Astrocyte (in vitro differentiated cells and primary cell): ENCODE measurements at regions not wholly inside any gene's neighbourhood (a gene's known extent, or its start where the extent isn't known, plus 50 kb on each side); places are given as distances from the start of the nearest gene placed in this dataset.

ENCODE experiments used
- DNase-seq: peaks from one replicate; pipeline ENCODE4 v3.0.0-alpha.2; 2010; ENCODE audit warnings: low read depth
- FAIRE-seq: peaks from 2 replicates; lab custom pipeline; 2011; peaks lifted over from hg19 to GRCh38; lab: Jason Lieb, UNC
- H2AFZ ChIP-seq: 2 replicates; pipeline ENCODE4 v1.6.0; 2012; ENCODE audit warnings: low read depth, low read length, inconsistent platforms
- H3K27ac ChIP-seq: 2 replicates; pipeline ENCODE4 v1.5.1; 2011; ENCODE audit warnings: low read depth, low read length, inconsistent platforms
- H3K27me3 ChIP-seq: 2 replicates; pipeline ENCODE4 v1.6.0; 2011; ENCODE audit warnings: low read length, inconsistent platforms; ENCODE audit not compliant: insufficient read depth
- H3K36me3 ChIP-seq: 2 replicates; pipeline ENCODE4 v1.5.1; 2011; ENCODE audit warnings: low read length, inconsistent platforms; ENCODE audit not compliant: insufficient read depth
- H3K4me1 ChIP-seq: 2 replicates; pipeline ENCODE4 v1.5.1; 2011; ENCODE audit warnings: low read length, inconsistent platforms; ENCODE audit not compliant: insufficient read depth
- H3K4me2 ChIP-seq: 2 replicates; pipeline ENCODE4 v1.6.0; 2012; ENCODE audit warnings: low read length, inconsistent platforms
- H3K4me3 ChIP-seq: 2 replicates; pipeline ENCODE4 v1.5.1; 2011; ENCODE audit warnings: low read depth, mild to moderate bottlenecking, low read length, inconsistent platforms; ENCODE audit not compliant: insufficient read depth
- H3K79me2 ChIP-seq: 2 replicates; pipeline ENCODE4 v1.6.0; 2012; ENCODE audit warnings: mild to moderate bottlenecking, low read length, inconsistent platforms; ENCODE audit not compliant: insufficient read depth
- H3K9ac ChIP-seq: 2 replicates; pipeline ENCODE4 v1.6.0; 2012; ENCODE audit warnings: mild to moderate bottlenecking, low read length, inconsistent platforms
- H3K9me3 ChIP-seq: 2 replicates; pipeline ENCODE4 v1.5.1; 2012; ENCODE audit warnings: low read depth, mild to moderate bottlenecking, low read length, inconsistent platforms; ENCODE audit not compliant: insufficient read depth
- H4K20me1 ChIP-seq: 2 replicates; pipeline ENCODE4 v1.6.0; 2012; ENCODE audit warnings: low read length, inconsistent platforms; ENCODE audit not compliant: insufficient read depth
- H3K27ac Mint-ChIP-seq: one replicate; pipeline ENCODE4 v1.8.0; 2021; ENCODE audit warnings: mild to moderate bottlenecking, mixed read lengths; ENCODE audit not compliant: unreplicated experiment
- H3K27me3 Mint-ChIP-seq: one replicate; pipeline ENCODE4 v1.8.0; 2021; ENCODE audit warnings: low read depth, mixed read lengths; ENCODE audit not compliant: unreplicated experiment
- H3K36me3 Mint-ChIP-seq: one replicate; pipeline ENCODE4 v1.8.0; 2021; ENCODE audit warnings: low read depth, mixed read lengths; ENCODE audit not compliant: unreplicated experiment
- H3K4me1 Mint-ChIP-seq: one replicate; pipeline ENCODE4 v1.8.0; 2021; ENCODE audit warnings: low read depth, mixed read lengths; ENCODE audit not compliant: unreplicated experiment
- H3K4me3 Mint-ChIP-seq: one replicate; pipeline ENCODE4 v1.8.0; 2021; ENCODE audit warnings: mild to moderate bottlenecking, moderate library complexity, mixed read lengths; ENCODE audit not compliant: unreplicated experiment
- H3K9me3 Mint-ChIP-seq: one replicate; pipeline ENCODE4 v1.8.0; 2021; ENCODE audit warnings: mild to moderate bottlenecking, mixed read lengths; ENCODE audit not compliant: unreplicated experiment
- CTCF ChIP-seq: IDR thresholded peaks from 2 replicates; pipeline ENCODE4 v1.5.1; 2011; ENCODE audit warnings: low read depth, mild to moderate bottlenecking, inconsistent platforms, low read length, moderate library complexity; ENCODE audit not compliant: insufficient read depth
- EZH2 ChIP-seq: IDR thresholded peaks from 2 replicates; pipeline ENCODE4 v1.6.1; 2012; ENCODE audit warnings: mild to moderate bottlenecking, low read length, inconsistent platforms; ENCODE audit not compliant: insufficient read depth

GRCh38 chr12:118467641-118468305 is 91.4 kb downstream of the SUDS3 start:
- H3K4me1 ChIP-seq = no peaks in the 10 kb centered on the region
- no peak overlapping the region for H3K4me2 ChIP-seq
- no peaks in the 10 kb centered on the region for H3K36me3 Mint-ChIP-seq
- H3K4me3 ChIP-seq = no peak overlapping the region
- no peak overlapping the region for H2AFZ ChIP-seq
- peaks cover 4% of the 10 kb centered on the region for H3K9me3 Mint-ChIP-seq
- FAIRE-seq = no peak
- no peak overlapping the region for H3K27ac Mint-ChIP-seq
- H3K9me3 ChIP-seq = peaks cover 8% of the 10 kb centered on the region
- no peaks in the 10 kb centered on the region for H3K36me3 ChIP-seq
- DNase-seq = no peak
- no peak overlapping the region for H3K4me3 Mint-ChIP-seq
- no peaks in the 10 kb centered on the region for H3K27me3 ChIP-seq
- no peaks in the 10 kb centered on the region for H3K4me1 Mint-ChIP-seq
- no peak overlapping the region for H3K9ac ChIP-seq
- no peak overlapping the region for H3K27ac ChIP-seq
- TF ChIP-seq CTCF (no peak), EZH2 (no peak)
- H4K20me1 ChIP-seq = no peaks in the 10 kb centered on the region
- no peaks in the 10 kb centered on the region for H3K27me3 Mint-ChIP-seq
- no peaks in the 10 kb centered on the region for H3K79me2 ChIP-seq

- H4K20me1 ChIP-seq = no peaks in the 10 kb centered on the region
- no peaks in the 10 kb centered on the region for H3K27me3 ChIP-seq
- no peak for TF ChIP-seq CTCF
- no peak for TF ChIP-seq EZH2
- Mint-ChIP-seq H3K27me3 (peaks cover 1% of the 10 kb centered on the region), H3K4me3 (no peak overlapping the region), H3K36me3 (no peaks in the 10 kb centered on the region), H3K27ac (no peak overlapping the region), H3K9me3 (peaks cover 2% of the 10 kb centered on the region), H3K4me1 (no peaks in the 10 kb centered on the region)
- no peak overlapping the region for H2AFZ ChIP-seq
- H3K27ac ChIP-seq = no peak overlapping the region
- H3K9ac ChIP-seq = no peak overlapping the region
- DNase-seq (no peak), FAIRE-seq (no peak)
- H3K36me3 ChIP-seq = no peaks in the 10 kb centered on the region
- H3K79me2 ChIP-seq = no peaks in the 10 kb centered on the region
- no peak overlapping the region for H3K4me2 ChIP-seq
- H3K4me3 ChIP-seq = no peak overlapping the region
- no peaks in the 10 kb centered on the region for H3K4me1 ChIP-seq
- peaks cover 8% of the 10 kb centered on the region for H3K9me3 ChIP-seq
These were observed 96.6 kb downstream of the SUDS3 start for GRCh38 chr12:118472940-118473339.

GRCh38 chr12:118480235-118480634 is 103.9 kb downstream of the SUDS3 start:
- no peak overlapping the region for H3K4me3 ChIP-seq
- Mint-ChIP-seq H3K36me3 (no peaks in the 10 kb centered on the region), H3K27ac (no peak overlapping the region), H3K4me1 (no peaks in the 10 kb centered on the region), H3K27me3 (peaks cover 6% of the 10 kb centered on the region), H3K4me3 (no peak overlapping the region), H3K9me3 (no peaks in the 10 kb centered on the region)
- H3K4me1 ChIP-seq = no peaks in the 10 kb centered on the region
- no peak for DNase-seq
- TF ChIP-seq EZH2 (no peak), CTCF (no peak)
- H3K79me2 ChIP-seq = no peaks in the 10 kb centered on the region
- no peaks in the 10 kb centered on the region for H3K27me3 ChIP-seq
- H3K27ac ChIP-seq = no peak overlapping the region
- no peak for FAIRE-seq
- H2AFZ ChIP-seq = no peak overlapping the region
- no peaks in the 10 kb centered on the region for H3K36me3 ChIP-seq
- H4K20me1 ChIP-seq = no peaks in the 10 kb centered on the region
- no peaks in the 10 kb centered on the region for H3K9me3 ChIP-seq
- H3K4me2 ChIP-seq = no peak overlapping the region
- H3K9ac ChIP-seq = no peak overlapping the region
